ENCODE measurements at regions not wholly inside any gene's neighbourhood (a gene's known extent, or its start where the extent isn't known, plus 50 kb on each side); places are given as distances from the start of the nearest gene placed in this dataset.

DNA sequence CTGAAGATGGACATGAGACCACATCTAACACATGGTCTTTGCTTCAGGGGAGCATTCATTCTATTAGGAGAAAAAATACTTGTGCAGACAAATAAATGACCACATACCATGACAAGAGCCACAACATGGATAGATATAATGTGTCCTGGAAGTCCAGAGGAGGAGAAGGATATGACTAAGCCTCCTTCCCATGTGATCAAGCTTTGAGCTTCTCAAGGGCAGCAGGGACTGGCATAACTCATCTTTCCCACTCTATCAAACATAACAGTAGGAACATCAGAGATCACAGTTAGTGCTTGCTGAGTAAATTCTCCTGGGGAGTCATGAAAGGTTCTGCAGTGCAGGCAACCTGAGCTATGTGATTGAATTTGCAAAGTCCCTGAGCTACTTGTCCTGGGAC is 86.0 kb upstream of the LPP start:
- H3K27me3 ChIP-seq: no peaks in the 10 kb centered on the region
- H3K9me3 ChIP-seq: no peaks in the 10 kb centered on the region
- H3K4me3 ChIP-seq (ENCODE audit: low read depth in 1 of 2, low read length in 1 of 2): no peak overlapping the region
- no peak overlapping the region for H3K27ac ChIP-seq
- no peaks in the 10 kb centered on the region for H3K36me3 ChIP-seq
- peaks cover 47 to 50% of the 10 kb centered on the region in 2 experiments for H3K4me1 ChIP-seq (ENCODE audit: control insufficient read depth in 1 of 2, insufficient read depth in 1 of 2, low read depth in 1 of 2, low read length in 1 of 2)
- TF ChIP-seq, protein P1, sequence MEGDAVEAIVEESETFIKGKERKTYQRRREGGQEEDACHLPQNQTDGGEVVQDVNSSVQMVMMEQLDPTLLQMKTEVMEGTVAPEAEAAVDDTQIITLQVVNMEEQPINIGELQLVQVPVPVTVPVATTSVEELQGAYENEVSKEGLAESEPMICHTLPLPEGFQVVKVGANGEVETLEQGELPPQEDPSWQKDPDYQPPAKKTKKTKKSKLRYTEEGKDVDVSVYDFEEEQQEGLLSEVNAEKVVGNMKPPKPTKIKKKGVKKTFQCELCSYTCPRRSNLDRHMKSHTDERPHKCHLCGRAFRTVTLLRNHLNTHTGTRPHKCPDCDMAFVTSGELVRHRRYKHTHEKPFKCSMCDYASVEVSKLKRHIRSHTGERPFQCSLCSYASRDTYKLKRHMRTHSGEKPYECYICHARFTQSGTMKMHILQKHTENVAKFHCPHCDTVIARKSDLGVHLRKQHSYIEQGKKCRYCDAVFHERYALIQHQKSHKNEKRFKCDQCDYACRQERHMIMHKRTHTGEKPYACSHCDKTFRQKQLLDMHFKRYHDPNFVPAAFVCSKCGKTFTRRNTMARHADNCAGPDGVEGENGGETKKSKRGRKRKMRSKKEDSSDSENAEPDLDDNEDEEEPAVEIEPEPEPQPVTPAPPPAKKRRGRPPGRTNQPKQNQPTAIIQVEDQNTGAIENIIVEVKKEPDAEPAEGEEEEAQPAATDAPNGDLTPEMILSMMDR (IDR thresholded peaks at IDR 0.05): no peak

DNA sequence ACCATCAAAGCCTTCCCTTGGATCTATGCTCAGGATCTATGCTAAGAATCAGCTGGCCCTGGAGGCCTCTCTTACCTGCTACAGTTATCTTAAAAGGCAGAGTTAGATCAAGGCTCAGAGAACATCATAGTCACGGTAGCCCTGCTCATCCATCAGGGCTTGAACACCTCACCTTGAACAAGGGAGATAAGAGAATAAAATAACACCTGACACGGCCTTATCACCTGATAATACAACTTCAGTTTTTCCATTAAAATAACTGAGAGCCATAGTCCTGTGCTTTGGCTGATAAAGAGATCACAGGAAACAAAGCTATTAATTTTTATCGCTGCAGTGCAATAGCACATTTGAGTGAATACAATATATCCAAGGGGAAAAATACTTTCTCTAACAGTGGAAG is 85.6 kb upstream of the LPP start:
- H3K27ac ChIP-seq: no peak overlapping the region
- TF ChIP-seq, protein P1 (IDR thresholded peaks at IDR 0.05): no peak
- peaks cover 47 to 53% of the 10 kb centered on the region in 2 experiments for H3K4me1 ChIP-seq (ENCODE audit: control insufficient read depth in 1 of 2, insufficient read depth in 1 of 2, low read depth in 1 of 2, low read length in 1 of 2)

GRCh38 chr3:188071636-188072035 is 82.3 kb upstream of the LPP start:
- H3K4me3 ChIP-seq (ENCODE audit: low read depth in 1 of 2, low read length in 1 of 2): no peak overlapping the region
- H3K4me1 ChIP-seq (ENCODE audit: control insufficient read depth in 1 of 2, insufficient read depth in 1 of 2, low read depth in 1 of 2, low read length in 1 of 2): peaks cover 29 to 37% of the 10 kb centered on the region in 2 experiments
- H3K36me3 ChIP-seq: no peaks in the 10 kb centered on the region
- TF ChIP-seq, protein P1 (IDR thresholded peaks at IDR 0.05): no peak
- no peaks in the 10 kb centered on the region for H3K27me3 ChIP-seq
- H3K27ac ChIP-seq: no peak overlapping the region
- H3K9me3 ChIP-seq: no peaks in the 10 kb centered on the region

More for the DNA sequence above, 85.6 kb upstream of the LPP start:
- no peaks in the 10 kb centered on the region for H3K9me3 ChIP-seq
- no peaks in the 10 kb centered on the region for H3K27me3 ChIP-seq
- H3K36me3 ChIP-seq: no peaks in the 10 kb centered on the region
- no peak overlapping the region for H3K4me3 ChIP-seq (ENCODE audit: low read depth in 1 of 2, low read length in 1 of 2)

DNA sequence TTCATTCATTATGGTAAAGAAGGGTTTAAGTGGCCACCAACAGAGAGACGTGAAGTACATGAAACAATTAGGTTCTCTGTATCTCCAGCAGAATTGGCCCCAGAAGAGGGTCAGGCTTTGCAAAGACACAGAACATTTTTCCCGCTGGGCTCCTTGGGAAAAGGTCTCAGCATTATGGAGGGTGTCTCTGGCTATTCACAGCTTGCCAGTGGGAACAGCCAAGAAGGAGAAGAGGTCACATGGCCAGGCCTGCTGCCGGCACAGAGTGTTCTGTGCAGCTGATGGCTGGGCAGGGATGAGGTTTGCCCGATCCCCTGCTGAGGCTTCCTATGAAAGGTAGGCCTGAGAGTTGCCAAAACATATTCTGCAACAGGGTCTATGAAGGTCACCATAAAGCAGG is 77.8 kb upstream of the LPP start:
- H3K27ac ChIP-seq: no peak overlapping the region
- no peak overlapping the region for H3K4me3 ChIP-seq (ENCODE audit: low read depth in 1 of 2, low read length in 1 of 2)
- H3K4me1 ChIP-seq (ENCODE audit: control insufficient read depth in 1 of 2, insufficient read depth in 1 of 2, low read depth in 1 of 2, low read length in 1 of 2): peaks cover 6 to 10% of the 10 kb centered on the region in 2 experiments
- TF ChIP-seq, protein P1 (IDR thresholded peaks at IDR 0.05): no peak
- H3K27me3 ChIP-seq: no peaks in the 10 kb centered on the region
- no peaks in the 10 kb centered on the region for H3K36me3 ChIP-seq
- no peaks in the 10 kb centered on the region for H3K9me3 ChIP-seq

- Histone ChIP-seq H3K36me3 (no peaks in the 10 kb centered on the region), H3K27me3 (no peaks in the 10 kb centered on the region), H3K9me3 (no peaks in the 10 kb centered on the region), H3K4me1 (ENCODE audit: control insufficient read depth in 1 of 2, insufficient read depth in 1 of 2, low read depth in 1 of 2, low read length in 1 of 2) (peaks cover 6 to 10% of the 10 kb centered on the region in 2 experiments), H3K4me3 (ENCODE audit: low read depth in 1 of 2, low read length in 1 of 2) (no peak overlapping the region), H3K27ac (no peak overlapping the region)
- TF ChIP-seq, protein P1 (IDR thresholded peaks at IDR 0.05): no peak
Measured at GRCh38 chr3:188077160-188077799, 76.7 kb upstream of the LPP start.

Data from neutrophil (primary cell).